SK-N-SH (cell line): ENCODE measurements at regions not wholly inside any gene's neighbourhood (a gene's known extent, or its start where the extent isn't known, plus 50 kb on each side); places are given as distances from the start of the nearest gene placed in this dataset.

Experiments used
- CTCF ChIA-PET: fragments of 300-600, 350-600 bp; formaldehyde crosslinking; extraction: SDS; loops from one replicate; lab custom pipeline; 2021; lab: Yijun Ruan, JAX
- POLR2A ChIA-PET: fragments of 350-600 bp; sonication (Branson Sonifier 250); formaldehyde crosslinking; extraction: SDS; loops from one replicate; lab custom pipeline; 2020; ENCODE audit warnings: antibody characterized with exemption, inconsistent platforms; lab: Yijun Ruan, JAX
- DNase-seq: peaks from one replicate; pipeline ENCODE4 v3.0.0; 2012
- H2AFZ ChIP-seq: fragments of 200-600 bp; sonication (generic); 2 replicates; pipeline ENCODE4 v1.8.1; 2016; ENCODE audit warnings: antibody characterized with exemption, mild to moderate bottlenecking, low read depth
- H3F3A ChIP-seq: fragments of 200-600 bp; sonication (generic); replicated peaks from 2 replicates; pipeline ENCODE3; 2016; ENCODE audit warnings: antibody characterized with exemption, mild to moderate bottlenecking; ENCODE audit not compliant: insufficient read depth
- H3K27ac ChIP-seq, 2 experiments: fragments of 200-500 bp in 1 of 2; fragments of 200-600 bp in 1 of 2; sonication (Bioruptor generic) in 1 of 2; sonication (generic), shearing (Covaris generic) in 1 of 2; 2 replicates each; pipeline versions ENCODE4 v1.5.1 to v1.6.1; 2014 to 2016; ENCODE audit warnings: low read depth in 2 of 2, inconsistent platforms in 1 of 2, low read length in 1 of 2, mild to moderate bottlenecking in 1 of 2, mixed read lengths in 1 of 2
- H3K27me3 ChIP-seq: fragments of 200-600 bp; sonication (generic), shearing (Covaris generic); 2 replicates; pipeline ENCODE4 v1.6.1; 2016; ENCODE audit warnings: mixed run types; ENCODE audit not compliant: insufficient read depth
- H3K36me3 ChIP-seq, 2 experiments: fragments of 200-500 bp in 1 of 2; fragments of 200-600 bp in 1 of 2; sonication (Bioruptor generic) in 1 of 2; sonication (generic) in 1 of 2; replicated peaks in 1 of 2; 2 replicates each; pipeline versions ENCODE3 to v1.5.1; 2014 to 2016; ENCODE audit warnings: low read length in 1 of 2, mild to moderate bottlenecking in 1 of 2; ENCODE audit not compliant: insufficient read depth in 2 of 2, control insufficient read depth in 1 of 2
- H3K4me1 ChIP-seq, 2 experiments: fragments of 200-500 bp in 1 of 2; fragments of 200-600 bp in 1 of 2; sonication (Bioruptor generic) in 1 of 2; sonication (generic), shearing (Covaris generic) in 1 of 2; 2 replicates each; pipeline versions ENCODE4 v1.5.1 to v1.6.1; 2014 to 2016; ENCODE audit warnings: low read depth in 1 of 2, low read length in 1 of 2, mixed run types in 1 of 2; ENCODE audit not compliant: insufficient read depth in 2 of 2, control insufficient read depth in 1 of 2
- H3K4me2 ChIP-seq: fragments of 200-600 bp; sonication (generic), shearing (Covaris generic); 2 replicates; pipeline ENCODE4 v1.6.1; 2017; ENCODE audit warnings: mixed run types
- H3K4me3 ChIP-seq, 2 experiments: fragments of 200-500 bp in 1 of 2; fragments of 200-600 bp in 1 of 2; sonication (Bioruptor generic) in 1 of 2; sonication (generic), shearing (Covaris generic) in 1 of 2; 2 replicates each; pipeline versions ENCODE4 v1.5.1 to v1.8.1; 2014 to 2016; ENCODE audit warnings: low read depth in 2 of 2, inconsistent platforms in 1 of 2, low read length in 1 of 2, mild to moderate bottlenecking in 1 of 2, mixed read lengths in 1 of 2, moderate library complexity in 1 of 2
- H3K79me2 ChIP-seq: fragments of 200-600 bp; sonication (generic); 2 replicates; pipeline ENCODE4 v1.8.1; 2017; ENCODE audit warnings: mild to moderate bottlenecking; ENCODE audit not compliant: insufficient read depth
- H3K9ac ChIP-seq: fragments of 200-600 bp; sonication (generic); 2 replicates; pipeline ENCODE4 v1.6.1; 2017; ENCODE audit warnings: mixed run types
- H3K9me2 ChIP-seq: fragments of 200-600 bp; sonication (generic); 2 replicates; pipeline ENCODE4 v1.6.1; 2017; ENCODE audit warnings: mixed run types
- H3K9me3 ChIP-seq: fragments of 200-600 bp; sonication (generic); 2 replicates; pipeline ENCODE4 v1.6.1; 2017; ENCODE audit warnings: mixed run types, mild to moderate bottlenecking, moderate library complexity
- H4K20me1 ChIP-seq: fragments of 200-600 bp; sonication (generic); 2 replicates; pipeline ENCODE4 v1.6.1; 2017; ENCODE audit warnings: mild to moderate bottlenecking, mixed run types; ENCODE audit not compliant: insufficient read depth
- EZH2phosphoT487 ChIP-seq: fragments of 200-600 bp; sonication (generic); IDR thresholded peaks from 2 replicates; pipeline ENCODE4 v1.6.1; 2017; ENCODE audit warnings: low read depth, mixed run types, mild to moderate bottlenecking, antibody characterized with exemption, moderate library complexity, borderline replicate concordance
- FOXM1 ChIP-seq: IDR thresholded peaks from 2 replicates; pipeline ENCODE4 v1.4.0; 2012; ENCODE audit warnings: low read depth, mild to moderate bottlenecking
- GATA2 ChIP-seq: sonication (generic); formaldehyde crosslinking; IDR thresholded peaks from 2 replicates; pipeline ENCODE4 v1.5.0; 2020; ENCODE audit warnings: mild to moderate bottlenecking, missing genetic modification reagents
- NFIC ChIP-seq: IDR thresholded peaks from 2 replicates; pipeline ENCODE4 v1.4.0; 2012; ENCODE audit warnings: borderline replicate concordance
- SIN3A ChIP-seq: IDR thresholded peaks from 2 replicates; pipeline ENCODE4 v1.6.1; 2012; ENCODE audit warnings: low read depth, mild to moderate bottlenecking, low read length, moderate library complexity, borderline replicate concordance
- TCF12 ChIP-seq: IDR thresholded peaks from 2 replicates; pipeline ENCODE4 v1.4.0; 2012
- TEAD4 ChIP-seq: IDR thresholded peaks from 2 replicates; pipeline ENCODE4 v1.4.0; 2012; ENCODE audit warnings: mild to moderate bottlenecking, borderline replicate concordance; ENCODE audit not compliant: insufficient read depth
- YY1 ChIP-seq: IDR thresholded peaks from 2 replicates; pipeline ENCODE4 v1.4.0; 2012; ENCODE audit warnings: low read depth, mild to moderate bottlenecking
- WGBS: methylation state at CpG from one replicate; pipeline ENCODE4 v1.1.6; 2017; ENCODE audit warnings: low lambda C conversion rate; 5-methylcytosine and 5-hydroxymethylcytosine counted together
- TF ChIP-seq, protein P1 (sequence below): IDR thresholded peaks from 2 replicates; pipeline ENCODE4 v1.6.1; 2012; ENCODE audit warnings: mild to moderate bottlenecking, low read depth, low read length, moderate library complexity
- TF ChIP-seq, protein P2 (sequence below): fragments of 200-600 bp; sonication (generic); IDR thresholded peaks from 2 replicates; pipeline ENCODE4 v1.6.1; 2017; ENCODE audit warnings: antibody characterized with exemption, mild to moderate bottlenecking, moderate library complexity
- TF ChIP-seq, protein P3 (sequence below): fragments of 150-350 bp; IDR thresholded peaks from 2 replicates; pipeline ENCODE4 v1.6.1; 2016; ENCODE audit warnings: mild to moderate bottlenecking, low read depth, low read length
- TF ChIP-seq, protein P4 (sequence below): IDR thresholded peaks from 2 replicates; pipeline ENCODE4; 2012

DNA sequence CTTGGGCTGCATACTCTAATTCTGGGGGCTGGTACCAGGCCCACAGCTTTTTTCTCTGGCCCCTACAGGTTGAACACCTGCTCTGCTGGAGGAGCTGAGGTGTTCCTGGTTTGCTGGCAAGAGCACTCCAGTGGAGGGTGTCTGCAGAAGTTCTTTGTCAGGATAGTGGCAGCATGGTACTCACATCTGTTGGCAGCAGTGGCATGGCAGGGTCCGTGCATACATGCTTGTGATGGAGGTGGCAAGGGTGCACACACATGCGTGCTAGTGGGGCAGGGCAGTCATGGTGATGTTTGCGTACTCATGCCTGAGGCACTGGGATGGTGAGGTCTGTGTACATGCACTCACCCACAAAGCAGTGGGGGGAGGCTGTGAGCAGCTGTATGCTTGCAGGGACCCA lies 235.5 kb upstream of the KLF8 start:
- TF ChIP-seq TCF12 (no peak), GATA2 (no peak), FOXM1 (no peak), SIN3A (no peak), EZH2phosphoT487 (no peak), YY1 (no peak), TEAD4 (no peak), NFIC (no peak)
- TF ChIP-seq, protein P1, sequence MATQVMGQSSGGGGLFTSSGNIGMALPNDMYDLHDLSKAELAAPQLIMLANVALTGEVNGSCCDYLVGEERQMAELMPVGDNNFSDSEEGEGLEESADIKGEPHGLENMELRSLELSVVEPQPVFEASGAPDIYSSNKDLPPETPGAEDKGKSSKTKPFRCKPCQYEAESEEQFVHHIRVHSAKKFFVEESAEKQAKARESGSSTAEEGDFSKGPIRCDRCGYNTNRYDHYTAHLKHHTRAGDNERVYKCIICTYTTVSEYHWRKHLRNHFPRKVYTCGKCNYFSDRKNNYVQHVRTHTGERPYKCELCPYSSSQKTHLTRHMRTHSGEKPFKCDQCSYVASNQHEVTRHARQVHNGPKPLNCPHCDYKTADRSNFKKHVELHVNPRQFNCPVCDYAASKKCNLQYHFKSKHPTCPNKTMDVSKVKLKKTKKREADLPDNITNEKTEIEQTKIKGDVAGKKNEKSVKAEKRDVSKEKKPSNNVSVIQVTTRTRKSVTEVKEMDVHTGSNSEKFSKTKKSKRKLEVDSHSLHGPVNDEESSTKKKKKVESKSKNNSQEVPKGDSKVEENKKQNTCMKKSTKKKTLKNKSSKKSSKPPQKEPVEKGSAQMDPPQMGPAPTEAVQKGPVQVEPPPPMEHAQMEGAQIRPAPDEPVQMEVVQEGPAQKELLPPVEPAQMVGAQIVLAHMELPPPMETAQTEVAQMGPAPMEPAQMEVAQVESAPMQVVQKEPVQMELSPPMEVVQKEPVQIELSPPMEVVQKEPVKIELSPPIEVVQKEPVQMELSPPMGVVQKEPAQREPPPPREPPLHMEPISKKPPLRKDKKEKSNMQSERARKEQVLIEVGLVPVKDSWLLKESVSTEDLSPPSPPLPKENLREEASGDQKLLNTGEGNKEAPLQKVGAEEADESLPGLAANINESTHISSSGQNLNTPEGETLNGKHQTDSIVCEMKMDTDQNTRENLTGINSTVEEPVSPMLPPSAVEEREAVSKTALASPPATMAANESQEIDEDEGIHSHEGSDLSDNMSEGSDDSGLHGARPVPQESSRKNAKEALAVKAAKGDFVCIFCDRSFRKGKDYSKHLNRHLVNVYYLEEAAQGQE, result no peak
- TF ChIP-seq, protein P2, sequence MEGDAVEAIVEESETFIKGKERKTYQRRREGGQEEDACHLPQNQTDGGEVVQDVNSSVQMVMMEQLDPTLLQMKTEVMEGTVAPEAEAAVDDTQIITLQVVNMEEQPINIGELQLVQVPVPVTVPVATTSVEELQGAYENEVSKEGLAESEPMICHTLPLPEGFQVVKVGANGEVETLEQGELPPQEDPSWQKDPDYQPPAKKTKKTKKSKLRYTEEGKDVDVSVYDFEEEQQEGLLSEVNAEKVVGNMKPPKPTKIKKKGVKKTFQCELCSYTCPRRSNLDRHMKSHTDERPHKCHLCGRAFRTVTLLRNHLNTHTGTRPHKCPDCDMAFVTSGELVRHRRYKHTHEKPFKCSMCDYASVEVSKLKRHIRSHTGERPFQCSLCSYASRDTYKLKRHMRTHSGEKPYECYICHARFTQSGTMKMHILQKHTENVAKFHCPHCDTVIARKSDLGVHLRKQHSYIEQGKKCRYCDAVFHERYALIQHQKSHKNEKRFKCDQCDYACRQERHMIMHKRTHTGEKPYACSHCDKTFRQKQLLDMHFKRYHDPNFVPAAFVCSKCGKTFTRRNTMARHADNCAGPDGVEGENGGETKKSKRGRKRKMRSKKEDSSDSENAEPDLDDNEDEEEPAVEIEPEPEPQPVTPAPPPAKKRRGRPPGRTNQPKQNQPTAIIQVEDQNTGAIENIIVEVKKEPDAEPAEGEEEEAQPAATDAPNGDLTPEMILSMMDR, result no peak
- TF ChIP-seq, protein P3, sequence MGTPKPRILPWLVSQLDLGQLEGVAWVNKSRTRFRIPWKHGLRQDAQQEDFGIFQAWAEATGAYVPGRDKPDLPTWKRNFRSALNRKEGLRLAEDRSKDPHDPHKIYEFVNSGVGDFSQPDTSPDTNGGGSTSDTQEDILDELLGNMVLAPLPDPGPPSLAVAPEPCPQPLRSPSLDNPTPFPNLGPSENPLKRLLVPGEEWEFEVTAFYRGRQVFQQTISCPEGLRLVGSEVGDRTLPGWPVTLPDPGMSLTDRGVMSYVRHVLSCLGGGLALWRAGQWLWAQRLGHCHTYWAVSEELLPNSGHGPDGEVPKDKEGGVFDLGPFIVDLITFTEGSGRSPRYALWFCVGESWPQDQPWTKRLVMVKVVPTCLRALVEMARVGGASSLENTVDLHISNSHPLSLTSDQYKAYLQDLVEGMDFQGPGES, result no peak
- TF ChIP-seq, protein P4, sequence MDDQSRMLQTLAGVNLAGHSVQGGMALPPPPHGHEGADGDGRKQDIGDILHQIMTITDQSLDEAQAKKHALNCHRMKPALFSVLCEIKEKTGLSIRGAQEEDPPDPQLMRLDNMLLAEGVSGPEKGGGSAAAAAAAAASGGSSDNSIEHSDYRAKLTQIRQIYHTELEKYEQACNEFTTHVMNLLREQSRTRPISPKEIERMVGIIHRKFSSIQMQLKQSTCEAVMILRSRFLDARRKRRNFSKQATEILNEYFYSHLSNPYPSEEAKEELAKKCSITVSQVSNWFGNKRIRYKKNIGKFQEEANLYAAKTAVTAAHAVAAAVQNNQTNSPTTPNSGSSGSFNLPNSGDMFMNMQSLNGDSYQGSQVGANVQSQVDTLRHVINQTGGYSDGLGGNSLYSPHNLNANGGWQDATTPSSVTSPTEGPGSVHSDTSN, result no peak
- 17% methylated on average over 3 of the region's 3 CpGs for WGBS
- no peaks in the 10 kb centered on the region for H3K36me3 ChIP-seq
- H3F3A ChIP-seq, result no peaks in the 10 kb centered on the region
- no peak overlapping the region for H2AFZ ChIP-seq
- H3K9me3 ChIP-seq, result no peaks in the 10 kb centered on the region
- H3K27ac ChIP-seq, result no peak overlapping the region
- POLR2A ChIA-PET, result no interaction called here
- no peak overlapping the region for H3K4me3 ChIP-seq
- DNase-seq, result no peak
- no peaks in the 10 kb centered on the region for H3K79me2 ChIP-seq
- no peak overlapping the region for H3K4me2 ChIP-seq
- H3K4me1 ChIP-seq, result no peaks in the 10 kb centered on the region
- CTCF ChIA-PET, result no interaction called here
- H3K27me3 ChIP-seq, result no peaks in the 10 kb centered on the region
- no peaks in the 10 kb centered on the region for H4K20me1 ChIP-seq
- no peaks in the 10 kb centered on the region for H3K9me2 ChIP-seq
- no peak overlapping the region for H3K9ac ChIP-seq
